Right forelimb (tissue), 1 donor: ENCODE measurements at regions not wholly inside any gene's neighbourhood (a gene's known extent, or its start where the extent isn't known, plus 50 kb on each side); places are given as distances from the start of the nearest gene placed in this dataset.
"Not testable (repeated sequence)": the region's sequence is repeated elsewhere in the genome, so short reads cannot be mapped to it uniquely, and the experiment has no call there.

Experiments used
- DNase-seq: peaks from one replicate; pipeline ENCODE4 v3.0.0-alpha.2; 2018

GRCh38 chr13:111413407-111414187, 93.2 kb downstream of the TEX29 start:
- DNase-seq: no peak

- no peak for DNase-seq
These were observed 93.9 kb downstream of the TEX29 start for GRCh38 chr13:111414341-111414740.

- DNase-seq: no peak
These were observed 94.8 kb downstream of the TEX29 start for GRCh38 chr13:111415246-111415645.

GRCh38 chr13:111415765-111416164, 95.3 kb downstream of the TEX29 start:
- no peak for DNase-seq

- no peak for DNase-seq
These were observed 97.7 kb downstream of the TEX29 start for GRCh38 chr13:111418101-111418500.

GRCh38 chr13:111420113-111420876, 99.9 kb downstream of the TEX29 start:
- no peak for DNase-seq

GRCh38 chr13:111421216-111421615, 100.8 kb downstream of the TEX29 start:
- DNase-seq: no peak

- no peak for DNase-seq
These were observed 101.9 kb downstream of the TEX29 start for GRCh38 chr13:111422348-111422747.

GRCh38 chr13:111423168-111423785, 102.8 kb downstream of the TEX29 start:
- DNase-seq: no peak

GRCh38 chr13:111424134-111424533, 103.7 kb downstream of the TEX29 start:
- DNase-seq: no peak

- DNase-seq: no peak
These were observed 104.9 kb downstream of the TEX29 start for GRCh38 chr13:111425326-111425725.

GRCh38 chr13:111429064-111429558, 108.7 kb downstream of the TEX29 start:
- DNase-seq: no peak

- no peak for DNase-seq
These were observed 110.8 kb downstream of the TEX29 start for GRCh38 chr13:111431206-111431605.

GRCh38 chr13:111434578-111435159, 114.2 kb downstream of the TEX29 start:
- no peak for DNase-seq

- no peak for DNase-seq
These were observed 116.0 kb downstream of the TEX29 start for GRCh38 chr13:111436446-111436845.

- no peak for DNase-seq
These were observed 117.0 kb downstream of the TEX29 start for GRCh38 chr13:111437417-111437816.

GRCh38 chr13:111437856-111438547, 117.6 kb downstream of the TEX29 start:
- DNase-seq: no peak

GRCh38 chr13:111440492-111440891, 120.0 kb downstream of the TEX29 start:
- DNase-seq: not testable (repeated sequence)

- no peak for DNase-seq
These were observed 123.5 kb downstream of the TEX29 start for GRCh38 chr13:111443981-111444380.

GRCh38 chr13:111448504-111448903, 128.1 kb downstream of the TEX29 start:
- no peak for DNase-seq

GRCh38 chr13:111449041-111449440, 128.6 kb downstream of the TEX29 start:
- no peak for DNase-seq

- DNase-seq: no peak
These were observed 131.0 kb downstream of the TEX29 start for GRCh38 chr13:111451402-111451801.
